SK-N-SH (cell line): ENCODE measurements at regions not wholly inside any gene's neighbourhood (a gene's known extent, or its start where the extent isn't known, plus 50 kb on each side); places are given as distances from the start of the nearest gene placed in this dataset.

Experiments used
- CTCF ChIA-PET: fragments of 300-600, 350-600 bp; formaldehyde crosslinking; extraction: SDS; loops from one replicate; lab custom pipeline; 2021; lab: Yijun Ruan, JAX
- POLR2A ChIA-PET: fragments of 350-600 bp; sonication (Branson Sonifier 250); formaldehyde crosslinking; extraction: SDS; loops from one replicate; lab custom pipeline; 2020; ENCODE audit warnings: antibody characterized with exemption, inconsistent platforms; lab: Yijun Ruan, JAX
- DNase-seq: peaks from one replicate; pipeline ENCODE4 v3.0.0; 2012
- H2AFZ ChIP-seq: fragments of 200-600 bp; sonication (generic); 2 replicates; pipeline ENCODE4 v1.8.1; 2016; ENCODE audit warnings: antibody characterized with exemption, mild to moderate bottlenecking, low read depth
- H3F3A ChIP-seq: fragments of 200-600 bp; sonication (generic); replicated peaks from 2 replicates; pipeline ENCODE3; 2016; ENCODE audit warnings: antibody characterized with exemption, mild to moderate bottlenecking; ENCODE audit not compliant: insufficient read depth
- H3K27ac ChIP-seq, 2 experiments: fragments of 200-500 bp in 1 of 2; fragments of 200-600 bp in 1 of 2; sonication (Bioruptor generic) in 1 of 2; sonication (generic), shearing (Covaris generic) in 1 of 2; 2 replicates each; pipeline versions ENCODE4 v1.5.1 to v1.6.1; 2014 to 2016; ENCODE audit warnings: low read depth in 2 of 2, inconsistent platforms in 1 of 2, low read length in 1 of 2, mild to moderate bottlenecking in 1 of 2, mixed read lengths in 1 of 2
- H3K27me3 ChIP-seq: fragments of 200-600 bp; sonication (generic), shearing (Covaris generic); 2 replicates; pipeline ENCODE4 v1.6.1; 2016; ENCODE audit warnings: mixed run types; ENCODE audit not compliant: insufficient read depth
- H3K36me3 ChIP-seq, 2 experiments: fragments of 200-500 bp in 1 of 2; fragments of 200-600 bp in 1 of 2; sonication (Bioruptor generic) in 1 of 2; sonication (generic) in 1 of 2; replicated peaks in 1 of 2; 2 replicates each; pipeline versions ENCODE3 to v1.5.1; 2014 to 2016; ENCODE audit warnings: low read length in 1 of 2, mild to moderate bottlenecking in 1 of 2; ENCODE audit not compliant: insufficient read depth in 2 of 2, control insufficient read depth in 1 of 2
- H3K4me1 ChIP-seq, 2 experiments: fragments of 200-500 bp in 1 of 2; fragments of 200-600 bp in 1 of 2; sonication (Bioruptor generic) in 1 of 2; sonication (generic), shearing (Covaris generic) in 1 of 2; 2 replicates each; pipeline versions ENCODE4 v1.5.1 to v1.6.1; 2014 to 2016; ENCODE audit warnings: low read depth in 1 of 2, low read length in 1 of 2, mixed run types in 1 of 2; ENCODE audit not compliant: insufficient read depth in 2 of 2, control insufficient read depth in 1 of 2
- H3K4me2 ChIP-seq: fragments of 200-600 bp; sonication (generic), shearing (Covaris generic); 2 replicates; pipeline ENCODE4 v1.6.1; 2017; ENCODE audit warnings: mixed run types
- H3K4me3 ChIP-seq, 2 experiments: fragments of 200-500 bp in 1 of 2; fragments of 200-600 bp in 1 of 2; sonication (Bioruptor generic) in 1 of 2; sonication (generic), shearing (Covaris generic) in 1 of 2; 2 replicates each; pipeline versions ENCODE4 v1.5.1 to v1.8.1; 2014 to 2016; ENCODE audit warnings: low read depth in 2 of 2, inconsistent platforms in 1 of 2, low read length in 1 of 2, mild to moderate bottlenecking in 1 of 2, mixed read lengths in 1 of 2, moderate library complexity in 1 of 2
- H3K79me2 ChIP-seq: fragments of 200-600 bp; sonication (generic); 2 replicates; pipeline ENCODE4 v1.8.1; 2017; ENCODE audit warnings: mild to moderate bottlenecking; ENCODE audit not compliant: insufficient read depth
- H3K9ac ChIP-seq: fragments of 200-600 bp; sonication (generic); 2 replicates; pipeline ENCODE4 v1.6.1; 2017; ENCODE audit warnings: mixed run types
- H3K9me2 ChIP-seq: fragments of 200-600 bp; sonication (generic); 2 replicates; pipeline ENCODE4 v1.6.1; 2017; ENCODE audit warnings: mixed run types
- H3K9me3 ChIP-seq: fragments of 200-600 bp; sonication (generic); 2 replicates; pipeline ENCODE4 v1.6.1; 2017; ENCODE audit warnings: mixed run types, mild to moderate bottlenecking, moderate library complexity
- H4K20me1 ChIP-seq: fragments of 200-600 bp; sonication (generic); 2 replicates; pipeline ENCODE4 v1.6.1; 2017; ENCODE audit warnings: mild to moderate bottlenecking, mixed run types; ENCODE audit not compliant: insufficient read depth
- EZH2phosphoT487 ChIP-seq: fragments of 200-600 bp; sonication (generic); IDR thresholded peaks from 2 replicates; pipeline ENCODE4 v1.6.1; 2017; ENCODE audit warnings: low read depth, mixed run types, mild to moderate bottlenecking, antibody characterized with exemption, moderate library complexity, borderline replicate concordance
- FOXJ3 ChIP-seq: sonication (generic); formaldehyde crosslinking; IDR thresholded peaks from 2 replicates; pipeline ENCODE4 v1.5.1; 2020; ENCODE audit warnings: mild to moderate bottlenecking, missing genetic modification reagents
- FOXM1 ChIP-seq: IDR thresholded peaks from 2 replicates; pipeline ENCODE4 v1.4.0; 2012; ENCODE audit warnings: low read depth, mild to moderate bottlenecking
- GABPA ChIP-seq: IDR thresholded peaks from 2 replicates; pipeline ENCODE4 v1.4.0; 2012; ENCODE audit warnings: low read depth, mild to moderate bottlenecking
- GATA2 ChIP-seq: sonication (generic); formaldehyde crosslinking; IDR thresholded peaks from 2 replicates; pipeline ENCODE4 v1.5.0; 2020; ENCODE audit warnings: mild to moderate bottlenecking, missing genetic modification reagents
- JUND ChIP-seq: IDR thresholded peaks from 2 replicates; pipeline ENCODE4 v1.4.0; 2012
- MEF2A ChIP-seq: IDR thresholded peaks from 2 replicates; pipeline ENCODE4 v1.4.0; 2012; ENCODE audit warnings: low read depth, borderline replicate concordance
- NFIC ChIP-seq: IDR thresholded peaks from 2 replicates; pipeline ENCODE4 v1.4.0; 2012; ENCODE audit warnings: borderline replicate concordance
- RAD21 ChIP-seq: IDR thresholded peaks from 2 replicates; pipeline ENCODE4 v1.6.1; 2012; ENCODE audit warnings: mild to moderate bottlenecking, low read length
- RCOR1 ChIP-seq: fragments of 150-350 bp; IDR thresholded peaks from 2 replicates; pipeline ENCODE4 v1.6.1; 2017; ENCODE audit warnings: antibody characterized with exemption, low read length
- RFX5 ChIP-seq: IDR thresholded peaks from 2 replicates; pipeline ENCODE4 v1.6.1; 2012; ENCODE audit warnings: mild to moderate bottlenecking, improper control_type of control experiment, low read length
- SIN3A ChIP-seq: IDR thresholded peaks from 2 replicates; pipeline ENCODE4 v1.6.1; 2012; ENCODE audit warnings: low read depth, mild to moderate bottlenecking, low read length, moderate library complexity, borderline replicate concordance
- TEAD4 ChIP-seq: IDR thresholded peaks from 2 replicates; pipeline ENCODE4 v1.4.0; 2012; ENCODE audit warnings: mild to moderate bottlenecking, borderline replicate concordance; ENCODE audit not compliant: insufficient read depth
- WGBS: methylation state at CpG from one replicate; pipeline ENCODE4 v1.1.6; 2017; ENCODE audit warnings: low lambda C conversion rate; 5-methylcytosine and 5-hydroxymethylcytosine counted together
- TF ChIP-seq, protein P1 (sequence below): IDR thresholded peaks from 2 replicates; pipeline ENCODE4 v1.4.0; 2012; ENCODE audit warnings: low read depth
- TF ChIP-seq, protein P2 (sequence below): IDR thresholded peaks from 2 replicates; pipeline ENCODE4 v1.6.1; 2012; ENCODE audit warnings: mild to moderate bottlenecking, low read depth, low read length, moderate library complexity
- TF ChIP-seq, protein P3 (sequence below): IDR thresholded peaks from 2 replicates; pipeline ENCODE4; 2012
- TF ChIP-seq, protein P4 (sequence below): IDR thresholded peaks from 2 replicates; pipeline ENCODE4 v1.4.0; 2012; ENCODE audit warnings: low read depth, borderline replicate concordance

DNA sequence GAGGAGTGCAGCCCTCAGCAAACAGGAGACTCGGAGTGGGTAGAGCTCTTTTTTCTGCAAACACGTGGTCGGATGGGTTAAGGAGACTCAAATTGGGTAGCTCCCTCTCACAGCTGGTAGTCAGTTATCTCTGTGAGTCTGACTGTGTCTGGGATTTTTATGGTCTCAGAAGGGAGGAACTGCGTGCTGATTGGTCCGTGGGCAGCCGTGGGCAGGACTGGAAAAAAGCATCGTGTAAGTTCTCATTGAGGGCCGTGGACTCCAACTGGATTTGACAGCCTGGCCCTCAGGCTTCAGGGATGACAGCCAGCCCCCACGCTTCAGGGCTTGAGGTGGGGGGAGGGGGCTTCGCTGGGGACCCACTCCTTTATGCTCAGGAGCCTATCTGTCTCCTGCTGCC, 463.9 kb downstream of the EPHA3 start:
- Histone ChIP-seq H3K9me3 (no peaks in the 10 kb centered on the region; the same call in 1 of the 2 replicates), H3K79me2 (no peaks in the 10 kb centered on the region), H3K9me2 (no peaks in the 10 kb centered on the region), H3K36me3 (no peaks in the 10 kb centered on the region), H3K4me1 (no peaks in the 10 kb centered on the region), H3K9ac (no peak overlapping the region), H2AFZ (no peak overlapping the region), H3K4me3 (no peak overlapping the region), H3K4me2 (no peak overlapping the region), H3F3A (no peaks in the 10 kb centered on the region), H3K27me3 (no peaks in the 10 kb centered on the region), H4K20me1 (no peaks in the 10 kb centered on the region)
- no peak for DNase-seq
- ChIA-PET POLR2A (no interaction called here), CTCF (no interaction called here)
- WGBS, result 2% methylated on average over 8 of the region's 10 CpGs
- TF ChIP-seq FOXJ3 (CRISPR knock-in tag) (no peak), RCOR1 (no peak), RFX5 (no peak), JUND (no peak), EZH2phosphoT487 (no peak), TEAD4 (no peak), GATA2 (CRISPR knock-in tag) (no peak), FOXM1 (no peak), MEF2A (no peak), NFIC (no peak), RAD21 (no peak), GABPA (no peak), SIN3A (no peak)
- TF ChIP-seq, protein P1, sequence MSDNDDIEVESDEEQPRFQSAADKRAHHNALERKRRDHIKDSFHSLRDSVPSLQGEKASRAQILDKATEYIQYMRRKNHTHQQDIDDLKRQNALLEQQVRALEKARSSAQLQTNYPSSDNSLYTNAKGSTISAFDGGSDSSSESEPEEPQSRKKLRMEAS, result no peak
- TF ChIP-seq, protein P2, sequence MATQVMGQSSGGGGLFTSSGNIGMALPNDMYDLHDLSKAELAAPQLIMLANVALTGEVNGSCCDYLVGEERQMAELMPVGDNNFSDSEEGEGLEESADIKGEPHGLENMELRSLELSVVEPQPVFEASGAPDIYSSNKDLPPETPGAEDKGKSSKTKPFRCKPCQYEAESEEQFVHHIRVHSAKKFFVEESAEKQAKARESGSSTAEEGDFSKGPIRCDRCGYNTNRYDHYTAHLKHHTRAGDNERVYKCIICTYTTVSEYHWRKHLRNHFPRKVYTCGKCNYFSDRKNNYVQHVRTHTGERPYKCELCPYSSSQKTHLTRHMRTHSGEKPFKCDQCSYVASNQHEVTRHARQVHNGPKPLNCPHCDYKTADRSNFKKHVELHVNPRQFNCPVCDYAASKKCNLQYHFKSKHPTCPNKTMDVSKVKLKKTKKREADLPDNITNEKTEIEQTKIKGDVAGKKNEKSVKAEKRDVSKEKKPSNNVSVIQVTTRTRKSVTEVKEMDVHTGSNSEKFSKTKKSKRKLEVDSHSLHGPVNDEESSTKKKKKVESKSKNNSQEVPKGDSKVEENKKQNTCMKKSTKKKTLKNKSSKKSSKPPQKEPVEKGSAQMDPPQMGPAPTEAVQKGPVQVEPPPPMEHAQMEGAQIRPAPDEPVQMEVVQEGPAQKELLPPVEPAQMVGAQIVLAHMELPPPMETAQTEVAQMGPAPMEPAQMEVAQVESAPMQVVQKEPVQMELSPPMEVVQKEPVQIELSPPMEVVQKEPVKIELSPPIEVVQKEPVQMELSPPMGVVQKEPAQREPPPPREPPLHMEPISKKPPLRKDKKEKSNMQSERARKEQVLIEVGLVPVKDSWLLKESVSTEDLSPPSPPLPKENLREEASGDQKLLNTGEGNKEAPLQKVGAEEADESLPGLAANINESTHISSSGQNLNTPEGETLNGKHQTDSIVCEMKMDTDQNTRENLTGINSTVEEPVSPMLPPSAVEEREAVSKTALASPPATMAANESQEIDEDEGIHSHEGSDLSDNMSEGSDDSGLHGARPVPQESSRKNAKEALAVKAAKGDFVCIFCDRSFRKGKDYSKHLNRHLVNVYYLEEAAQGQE, result no peak
- TF ChIP-seq, protein P3, sequence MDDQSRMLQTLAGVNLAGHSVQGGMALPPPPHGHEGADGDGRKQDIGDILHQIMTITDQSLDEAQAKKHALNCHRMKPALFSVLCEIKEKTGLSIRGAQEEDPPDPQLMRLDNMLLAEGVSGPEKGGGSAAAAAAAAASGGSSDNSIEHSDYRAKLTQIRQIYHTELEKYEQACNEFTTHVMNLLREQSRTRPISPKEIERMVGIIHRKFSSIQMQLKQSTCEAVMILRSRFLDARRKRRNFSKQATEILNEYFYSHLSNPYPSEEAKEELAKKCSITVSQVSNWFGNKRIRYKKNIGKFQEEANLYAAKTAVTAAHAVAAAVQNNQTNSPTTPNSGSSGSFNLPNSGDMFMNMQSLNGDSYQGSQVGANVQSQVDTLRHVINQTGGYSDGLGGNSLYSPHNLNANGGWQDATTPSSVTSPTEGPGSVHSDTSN, result no peak
- TF ChIP-seq, protein P4, sequence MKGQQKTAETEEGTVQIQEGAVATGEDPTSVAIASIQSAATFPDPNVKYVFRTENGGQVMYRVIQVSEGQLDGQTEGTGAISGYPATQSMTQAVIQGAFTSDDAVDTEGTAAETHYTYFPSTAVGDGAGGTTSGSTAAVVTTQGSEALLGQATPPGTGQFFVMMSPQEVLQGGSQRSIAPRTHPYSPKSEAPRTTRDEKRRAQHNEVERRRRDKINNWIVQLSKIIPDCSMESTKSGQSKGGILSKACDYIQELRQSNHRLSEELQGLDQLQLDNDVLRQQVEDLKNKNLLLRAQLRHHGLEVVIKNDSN, result no peak
- TF ChIP-seq, all 33 proteins: peak for 0
- H3K27ac ChIP-seq, result no peak overlapping the region
